GM23338 (cell line): ENCODE measurements at regions not wholly inside any gene's neighbourhood (a gene's known extent, or its start where the extent isn't known, plus 50 kb on each side); places are given as distances from the start of the nearest gene placed in this dataset.

Source experiments
- ATAC-seq: fragments of 200-7000 bp; cut with Tn5 transposase; 3 replicates; pipeline ENCODE4 v1.9.1; 2020
- DNase-seq: peaks from one replicate; pipeline ENCODE4 v3.0.0-alpha.2; 2015; ENCODE audit warnings: low spot score
- H2AFZ ChIP-seq: fragments of 200-600 bp; sonication (generic); 2 replicates; pipeline ENCODE4 v1.8.0; 2016; ENCODE audit warnings: antibody characterized with exemption, mild to moderate bottlenecking, moderate library complexity
- H3F3A ChIP-seq: fragments of 200-600 bp; sonication (generic); replicated peaks from 2 replicates; pipeline ENCODE4 v1.8.0; 2017; ENCODE audit warnings: antibody characterized with exemption, mixed run types, low read depth
- H3K27ac ChIP-seq: fragments of 200-600 bp; sonication (generic); 2 replicates; pipeline ENCODE4 v1.6.1; 2016; ENCODE audit warnings: low read depth
- H3K27me3 ChIP-seq: fragments of 200-600 bp; sonication (generic); 2 replicates; pipeline ENCODE4 v1.8.0; 2016; ENCODE audit warnings: mild to moderate bottlenecking, mixed run types, moderate library complexity; ENCODE audit not compliant: insufficient read depth
- H3K36me3 ChIP-seq: fragments of 200-600 bp; sonication (generic); 2 replicates; pipeline ENCODE4 v1.8.0; 2016; ENCODE audit warnings: mild to moderate bottlenecking; ENCODE audit not compliant: insufficient read depth
- H3K4me1 ChIP-seq: fragments of 200-600 bp; sonication (generic); 2 replicates; pipeline ENCODE4 v1.8.0; 2016; ENCODE audit warnings: mild to moderate bottlenecking, moderate library complexity; ENCODE audit not compliant: insufficient read depth
- H3K4me2 ChIP-seq: fragments of 200-600 bp; sonication (generic); 2 replicates; pipeline ENCODE4 v1.7.1; 2017; ENCODE audit warnings: mixed run types
- H3K4me3 ChIP-seq: fragments of 200-600 bp; sonication (generic); 2 replicates; pipeline ENCODE4 v1.6.1; 2016; ENCODE audit warnings: mixed run types
- H3K79me2 ChIP-seq: fragments of 200-600 bp; sonication (generic); replicated peaks from 2 replicates; pipeline ENCODE4 v1.8.0; 2017; ENCODE audit warnings: mild to moderate bottlenecking; ENCODE audit not compliant: insufficient read depth
- H3K9me2 ChIP-seq: fragments of 200-600 bp; sonication (generic); 2 replicates; pipeline ENCODE4 v1.8.0; 2017; ENCODE audit not compliant: insufficient read depth
- H4K20me1 ChIP-seq: fragments of 200-600 bp; sonication (generic); replicated peaks from 2 replicates; pipeline ENCODE4 v1.8.0; 2017; ENCODE audit warnings: mild to moderate bottlenecking; ENCODE audit not compliant: insufficient read depth
- H3K27ac Mint-ChIP-seq: 2 replicates; pipeline ENCODE4 v1.8.0; 2020; ENCODE audit warnings: inconsistent platforms, mild to moderate bottlenecking, moderate library complexity, mixed read lengths
- H3K27me3 Mint-ChIP-seq: 3 replicates; pipeline ENCODE4 v1.8.0; 2022; ENCODE audit warnings: low read depth, mild to moderate bottlenecking, moderate library complexity, mixed read lengths, inconsistent platforms; ENCODE audit not compliant: insufficient read depth, poor library complexity
- H3K36me3 Mint-ChIP-seq: 3 replicates; pipeline ENCODE4 v1.8.0; 2021; ENCODE audit warnings: low read depth, mild to moderate bottlenecking, inconsistent platforms, moderate library complexity, mixed read lengths
- H3K4me1 Mint-ChIP-seq: 3 replicates; pipeline ENCODE4 v1.8.0; 2020; ENCODE audit warnings: mild to moderate bottlenecking, inconsistent platforms, mixed read lengths
- H3K4me3 Mint-ChIP-seq: 3 replicates; pipeline ENCODE4 v1.8.0; 2021; ENCODE audit warnings: moderate library complexity, mild to moderate bottlenecking, inconsistent platforms, mixed read lengths
- H3K9me3 Mint-ChIP-seq: 3 replicates; pipeline ENCODE4 v1.8.0; 2020; ENCODE audit warnings: moderate library complexity, mild to moderate bottlenecking, inconsistent platforms, mixed read lengths
- CREB1 ChIP-seq: fragments of 250-450 bp; sonication (Bioruptor Pico); IDR thresholded peaks from 2 replicates; pipeline ENCODE4 v1.5.0; 2020; ENCODE audit warnings: low read depth, mild to moderate bottlenecking, moderate library complexity
- EZH2 ChIP-seq: fragments of 200-600 bp; sonication (generic); IDR thresholded peaks from one replicate; pipeline ENCODE4 v1.8.0; 2017; ENCODE audit warnings: antibody characterized with exemption, mild to moderate bottlenecking, low read depth; ENCODE audit not compliant: unreplicated experiment
- EZH2phosphoT487 ChIP-seq: fragments of 200-600 bp; sonication (generic); IDR thresholded peaks from one replicate; pipeline ENCODE4 v1.8.1; 2018; ENCODE audit warnings: antibody characterized with exemption; ENCODE audit not compliant: unreplicated experiment
- JUNB ChIP-seq: IDR thresholded peaks from one replicate; pipeline ENCODE4 v1.6.1; 2016; ENCODE audit warnings: antibody characterized with exemption; ENCODE audit not compliant: unreplicated experiment
- NANOG ChIP-seq: IDR thresholded peaks from 2 replicates; pipeline ENCODE4 v1.6.1; 2016; ENCODE audit warnings: antibody characterized with exemption, borderline replicate concordance
- POLR2AphosphoS5 ChIP-seq: IDR thresholded peaks from 2 replicates; pipeline ENCODE4 v1.6.1; 2016; ENCODE audit warnings: antibody characterized with exemption, low read depth
- STAT1 ChIP-seq: IDR thresholded peaks from one replicate; pipeline ENCODE4 v1.6.1; 2016; ENCODE audit warnings: antibody characterized with exemption; ENCODE audit not compliant: unreplicated experiment
- ZNF114 ChIP-seq: fragments of 250-450 bp; sonication (Bioruptor Pico); IDR thresholded peaks from 2 replicates; pipeline ENCODE4 v1.5.0; 2020; ENCODE audit warnings: mild to moderate bottlenecking, moderate library complexity
- ZNF331 ChIP-seq: fragments of 250-450 bp; sonication (Bioruptor Pico); IDR thresholded peaks from 2 replicates; pipeline ENCODE4 v1.5.0; 2020; ENCODE audit warnings: low read depth, mild to moderate bottlenecking, moderate library complexity
- TF ChIP-seq, protein P1 (sequence below), 2 experiments: fragments of 200-600 bp in 1 of 2; sonication (generic) in 1 of 2; conservative IDR thresholded peaks; 2 replicates each; pipeline versions ENCODE4 v1.5.1 to v1.6.1; 2016 to 2017; ENCODE audit warnings: antibody characterized with exemption in 2 of 2, low read depth in 2 of 2, mild to moderate bottlenecking in 2 of 2, moderate library complexity in 1 of 2
- TF ChIP-seq, protein P2 (sequence below): IDR thresholded peaks from one replicate; pipeline ENCODE4 v1.6.1; 2018; ENCODE audit warnings: antibody characterized with exemption; ENCODE audit not compliant: unreplicated experiment
- TF ChIP-seq, protein P3 (sequence below): IDR thresholded peaks from 2 replicates; pipeline ENCODE4 v1.6.1; 2016; ENCODE audit warnings: antibody characterized with exemption
- TF ChIP-seq, protein P4 (sequence below): fragments of 250-450 bp; sonication (Bioruptor Pico); IDR thresholded peaks from 2 replicates; pipeline ENCODE4 v1.5.0; 2020; ENCODE audit warnings: mild to moderate bottlenecking, moderate library complexity

DNA sequence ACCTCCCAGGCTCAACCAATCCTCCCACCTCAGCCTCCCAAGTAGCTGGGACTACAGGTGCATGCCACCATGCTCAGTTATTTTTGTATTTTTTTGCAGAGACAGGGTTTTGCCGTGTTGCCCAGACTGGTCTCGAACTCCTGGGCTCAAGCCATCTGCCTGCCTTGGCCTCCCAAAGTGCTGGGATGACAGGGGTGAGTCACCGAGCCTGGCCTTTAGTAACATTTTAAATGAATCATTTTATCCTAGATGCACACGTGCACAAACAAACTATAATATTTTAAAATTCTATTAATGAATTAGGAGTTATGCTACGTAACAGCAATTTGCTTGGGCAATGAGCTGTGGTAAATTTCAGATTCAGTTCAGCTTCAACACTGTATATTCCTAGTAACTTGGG is 862.5 kb upstream of the ID2 start:
- H3F3A ChIP-seq, result no peaks in the 10 kb centered on the region
- H3K9me2 ChIP-seq, result peaks cover 3% of the 10 kb centered on the region
- H3K4me2 ChIP-seq, result no peak overlapping the region
- Mint-ChIP-seq H3K4me3 (no peak overlapping the region), H3K9me3 (peaks cover 2% of the 10 kb centered on the region; the same call in 1 of the 3 replicates), H3K36me3 (0 out of 3 replicates have a peak, but pooled peaks cover 3% of the 10 kb centered on the region), H3K27ac (no peak overlapping the region), H3K27me3 (no peaks in the 10 kb centered on the region), H3K4me1 (peaks cover 6% of the 10 kb centered on the region)
- TF ChIP-seq ZNF114, result no peak
- TF ChIP-seq, protein P1, sequence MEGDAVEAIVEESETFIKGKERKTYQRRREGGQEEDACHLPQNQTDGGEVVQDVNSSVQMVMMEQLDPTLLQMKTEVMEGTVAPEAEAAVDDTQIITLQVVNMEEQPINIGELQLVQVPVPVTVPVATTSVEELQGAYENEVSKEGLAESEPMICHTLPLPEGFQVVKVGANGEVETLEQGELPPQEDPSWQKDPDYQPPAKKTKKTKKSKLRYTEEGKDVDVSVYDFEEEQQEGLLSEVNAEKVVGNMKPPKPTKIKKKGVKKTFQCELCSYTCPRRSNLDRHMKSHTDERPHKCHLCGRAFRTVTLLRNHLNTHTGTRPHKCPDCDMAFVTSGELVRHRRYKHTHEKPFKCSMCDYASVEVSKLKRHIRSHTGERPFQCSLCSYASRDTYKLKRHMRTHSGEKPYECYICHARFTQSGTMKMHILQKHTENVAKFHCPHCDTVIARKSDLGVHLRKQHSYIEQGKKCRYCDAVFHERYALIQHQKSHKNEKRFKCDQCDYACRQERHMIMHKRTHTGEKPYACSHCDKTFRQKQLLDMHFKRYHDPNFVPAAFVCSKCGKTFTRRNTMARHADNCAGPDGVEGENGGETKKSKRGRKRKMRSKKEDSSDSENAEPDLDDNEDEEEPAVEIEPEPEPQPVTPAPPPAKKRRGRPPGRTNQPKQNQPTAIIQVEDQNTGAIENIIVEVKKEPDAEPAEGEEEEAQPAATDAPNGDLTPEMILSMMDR (conservative IDR thresholded peaks at IDR 0.05; ENCODE audit: low read depth in 2 of 2), result no peak
- TF ChIP-seq POLR2AphosphoS5, result no peak
- TF ChIP-seq EZH2phosphoT487, result no peak
- TF ChIP-seq, protein P2, sequence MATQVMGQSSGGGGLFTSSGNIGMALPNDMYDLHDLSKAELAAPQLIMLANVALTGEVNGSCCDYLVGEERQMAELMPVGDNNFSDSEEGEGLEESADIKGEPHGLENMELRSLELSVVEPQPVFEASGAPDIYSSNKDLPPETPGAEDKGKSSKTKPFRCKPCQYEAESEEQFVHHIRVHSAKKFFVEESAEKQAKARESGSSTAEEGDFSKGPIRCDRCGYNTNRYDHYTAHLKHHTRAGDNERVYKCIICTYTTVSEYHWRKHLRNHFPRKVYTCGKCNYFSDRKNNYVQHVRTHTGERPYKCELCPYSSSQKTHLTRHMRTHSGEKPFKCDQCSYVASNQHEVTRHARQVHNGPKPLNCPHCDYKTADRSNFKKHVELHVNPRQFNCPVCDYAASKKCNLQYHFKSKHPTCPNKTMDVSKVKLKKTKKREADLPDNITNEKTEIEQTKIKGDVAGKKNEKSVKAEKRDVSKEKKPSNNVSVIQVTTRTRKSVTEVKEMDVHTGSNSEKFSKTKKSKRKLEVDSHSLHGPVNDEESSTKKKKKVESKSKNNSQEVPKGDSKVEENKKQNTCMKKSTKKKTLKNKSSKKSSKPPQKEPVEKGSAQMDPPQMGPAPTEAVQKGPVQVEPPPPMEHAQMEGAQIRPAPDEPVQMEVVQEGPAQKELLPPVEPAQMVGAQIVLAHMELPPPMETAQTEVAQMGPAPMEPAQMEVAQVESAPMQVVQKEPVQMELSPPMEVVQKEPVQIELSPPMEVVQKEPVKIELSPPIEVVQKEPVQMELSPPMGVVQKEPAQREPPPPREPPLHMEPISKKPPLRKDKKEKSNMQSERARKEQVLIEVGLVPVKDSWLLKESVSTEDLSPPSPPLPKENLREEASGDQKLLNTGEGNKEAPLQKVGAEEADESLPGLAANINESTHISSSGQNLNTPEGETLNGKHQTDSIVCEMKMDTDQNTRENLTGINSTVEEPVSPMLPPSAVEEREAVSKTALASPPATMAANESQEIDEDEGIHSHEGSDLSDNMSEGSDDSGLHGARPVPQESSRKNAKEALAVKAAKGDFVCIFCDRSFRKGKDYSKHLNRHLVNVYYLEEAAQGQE, result no peak
- no peak for TF ChIP-seq CREB1 (CRISPR knock-in tag)
- TF ChIP-seq ZNF331 (CRISPR knock-in tag), result no peak
- no peak for TF ChIP-seq STAT1
- TF ChIP-seq EZH2, result no peak
- TF ChIP-seq JUNB, result no peak
- TF ChIP-seq, protein P3, sequence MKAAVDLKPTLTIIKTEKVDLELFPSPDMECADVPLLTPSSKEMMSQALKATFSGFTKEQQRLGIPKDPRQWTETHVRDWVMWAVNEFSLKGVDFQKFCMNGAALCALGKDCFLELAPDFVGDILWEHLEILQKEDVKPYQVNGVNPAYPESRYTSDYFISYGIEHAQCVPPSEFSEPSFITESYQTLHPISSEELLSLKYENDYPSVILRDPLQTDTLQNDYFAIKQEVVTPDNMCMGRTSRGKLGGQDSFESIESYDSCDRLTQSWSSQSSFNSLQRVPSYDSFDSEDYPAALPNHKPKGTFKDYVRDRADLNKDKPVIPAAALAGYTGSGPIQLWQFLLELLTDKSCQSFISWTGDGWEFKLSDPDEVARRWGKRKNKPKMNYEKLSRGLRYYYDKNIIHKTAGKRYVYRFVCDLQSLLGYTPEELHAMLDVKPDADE, result no peak
- TF ChIP-seq NANOG, result no peak
- TF ChIP-seq, protein P4, sequence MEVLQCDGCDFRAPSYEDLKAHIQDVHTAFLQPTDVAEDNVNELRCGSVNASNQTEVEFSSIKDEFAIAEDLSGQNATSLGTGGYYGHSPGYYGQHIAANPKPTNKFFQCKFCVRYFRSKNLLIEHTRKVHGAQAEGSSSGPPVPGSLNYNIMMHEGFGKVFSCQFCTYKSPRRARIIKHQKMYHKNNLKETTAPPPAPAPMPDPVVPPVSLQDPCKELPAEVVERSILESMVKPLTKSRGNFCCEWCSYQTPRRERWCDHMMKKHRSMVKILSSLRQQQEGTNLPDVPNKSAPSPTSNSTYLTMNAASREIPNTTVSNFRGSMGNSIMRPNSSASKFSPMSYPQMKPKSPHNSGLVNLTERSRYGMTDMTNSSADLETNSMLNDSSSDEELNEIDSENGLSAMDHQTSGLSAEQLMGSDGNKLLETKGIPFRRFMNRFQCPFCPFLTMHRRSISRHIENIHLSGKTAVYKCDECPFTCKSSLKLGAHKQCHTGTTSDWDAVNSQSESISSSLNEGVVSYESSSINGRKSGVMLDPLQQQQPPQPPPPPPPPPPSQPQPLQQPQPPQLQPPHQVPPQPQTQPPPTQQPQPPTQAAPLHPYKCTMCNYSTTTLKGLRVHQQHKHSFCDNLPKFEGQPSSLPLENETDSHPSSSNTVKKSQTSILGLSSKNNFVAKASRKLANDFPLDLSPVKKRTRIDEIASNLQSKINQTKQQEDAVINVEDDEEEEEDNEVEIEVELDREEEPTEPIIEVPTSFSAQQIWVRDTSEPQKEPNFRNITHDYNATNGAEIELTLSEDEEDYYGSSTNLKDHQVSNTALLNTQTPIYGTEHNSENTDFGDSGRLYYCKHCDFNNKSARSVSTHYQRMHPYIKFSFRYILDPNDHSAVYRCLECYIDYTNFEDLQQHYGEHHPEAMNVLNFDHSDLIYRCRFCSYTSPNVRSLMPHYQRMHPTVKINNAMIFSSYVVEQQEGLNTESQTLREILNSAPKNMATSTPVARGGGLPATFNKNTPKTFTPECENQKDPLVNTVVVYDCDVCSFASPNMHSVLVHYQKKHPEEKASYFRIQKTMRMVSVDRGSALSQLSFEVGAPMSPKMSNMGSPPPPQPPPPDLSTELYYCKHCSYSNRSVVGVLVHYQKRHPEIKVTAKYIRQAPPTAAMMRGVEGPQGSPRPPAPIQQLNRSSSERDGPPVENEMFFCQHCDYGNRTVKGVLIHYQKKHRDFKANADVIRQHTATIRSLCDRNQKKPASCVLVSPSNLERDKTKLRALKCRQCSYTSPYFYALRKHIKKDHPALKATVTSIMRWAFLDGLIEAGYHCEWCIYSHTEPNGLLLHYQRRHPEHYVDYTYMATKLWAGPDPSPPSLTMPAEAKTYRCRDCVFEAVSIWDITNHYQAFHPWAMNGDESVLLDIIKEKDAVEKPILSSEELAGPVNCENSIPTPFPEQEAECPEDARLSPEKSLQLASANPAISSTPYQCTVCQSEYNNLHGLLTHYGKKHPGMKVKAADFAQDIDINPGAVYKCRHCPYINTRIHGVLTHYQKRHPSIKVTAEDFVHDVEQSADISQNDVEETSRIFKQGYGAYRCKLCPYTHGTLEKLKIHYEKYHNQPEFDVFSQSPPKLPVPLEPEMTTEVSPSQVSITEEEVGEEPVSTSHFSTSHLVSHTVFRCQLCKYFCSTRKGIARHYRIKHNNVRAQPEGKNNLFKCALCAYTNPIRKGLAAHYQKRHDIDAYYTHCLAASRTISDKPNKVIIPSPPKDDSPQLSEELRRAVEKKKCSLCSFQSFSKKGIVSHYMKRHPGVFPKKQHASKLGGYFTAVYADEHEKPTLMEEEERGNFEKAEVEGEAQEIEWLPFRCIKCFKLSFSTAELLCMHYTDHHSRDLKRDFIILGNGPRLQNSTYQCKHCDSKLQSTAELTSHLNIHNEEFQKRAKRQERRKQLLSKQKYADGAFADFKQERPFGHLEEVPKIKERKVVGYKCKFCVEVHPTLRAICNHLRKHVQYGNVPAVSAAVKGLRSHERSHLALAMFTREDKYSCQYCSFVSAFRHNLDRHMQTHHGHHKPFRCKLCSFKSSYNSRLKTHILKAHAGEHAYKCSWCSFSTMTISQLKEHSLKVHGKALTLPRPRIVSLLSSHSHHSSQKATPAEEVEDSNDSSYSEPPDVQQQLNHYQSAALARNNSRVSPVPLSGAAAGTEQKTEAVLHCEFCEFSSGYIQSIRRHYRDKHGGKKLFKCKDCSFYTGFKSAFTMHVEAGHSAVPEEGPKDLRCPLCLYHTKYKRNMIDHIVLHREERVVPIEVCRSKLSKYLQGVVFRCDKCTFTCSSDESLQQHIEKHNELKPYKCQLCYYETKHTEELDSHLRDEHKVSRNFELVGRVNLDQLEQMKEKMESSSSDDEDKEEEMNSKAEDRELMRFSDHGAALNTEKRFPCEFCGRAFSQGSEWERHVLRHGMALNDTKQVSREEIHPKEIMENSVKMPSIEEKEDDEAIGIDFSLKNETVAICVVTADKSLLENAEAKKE (CRISPR knock-in tag), result no peak
- DNase-seq (no peak), ATAC-seq (no peak)
- H3K27ac ChIP-seq, result no peak overlapping the region
- 0 out of 2 replicates have a peak, but pooled peaks cover 10% of the 10 kb centered on the region for H3K4me1 ChIP-seq
- no peaks in the 10 kb centered on the region for H3K27me3 ChIP-seq
- H4K20me1 ChIP-seq, result no peaks in the 10 kb centered on the region
- H3K4me3 ChIP-seq, result no peak overlapping the region
- no peak overlapping the region for H2AFZ ChIP-seq
- H3K36me3 ChIP-seq, result no peaks in the 10 kb centered on the region
- no peaks in the 10 kb centered on the region for H3K79me2 ChIP-seq
